BLaER1 treated with 17β-estradiol and CSF1 and Interleukin-3, amounts not matched to agents 10 nM and 100 nM (cell line): ENCODE measurements at regions not wholly inside any gene's neighbourhood (a gene's known extent, or its start where the extent isn't known, plus 50 kb on each side); places are given as distances from the start of the nearest gene placed in this dataset.

Experiments used
- H3K27ac ChIP-seq, 11 experiments: shearing (Covaris generic); formaldehyde crosslinking; 2 replicates each; pipeline ENCODE4 v1.8.1; 2022
- H3K27me3 ChIP-seq, 11 experiments: shearing (Covaris generic); formaldehyde crosslinking; 2 replicates each; pipeline ENCODE4 v1.8.1; 2022
- H3K36me3 ChIP-seq, 11 experiments: shearing (Covaris generic); formaldehyde crosslinking; 2 replicates each; pipeline ENCODE4 v1.8.1; 2022
- H3K4me1 ChIP-seq, 10 experiments: shearing (Covaris generic); formaldehyde crosslinking; 2 replicates each; pipeline ENCODE4 v1.8.1; 2022
- H3K4me2 ChIP-seq, 11 experiments: shearing (Covaris generic); formaldehyde crosslinking; 2 replicates each; pipeline ENCODE4 v1.8.1; 2022
- H3K4me3 ChIP-seq, 10 experiments: shearing (Covaris generic); formaldehyde crosslinking; 2 replicates each; pipeline ENCODE4 v1.8.1; 2022
- H3K9ac ChIP-seq, 11 experiments: shearing (Covaris generic); formaldehyde crosslinking; 2 replicates each; pipeline ENCODE4 v1.8.1; 2022
- H3K9me3 ChIP-seq, 11 experiments: shearing (Covaris generic); formaldehyde crosslinking; replicated peaks in 1 of 11; 2 replicates each; pipeline ENCODE4 v1.8.1; 2022
- H4K20me1 ChIP-seq, 11 experiments: shearing (Covaris generic); formaldehyde crosslinking; 2 replicates each; pipeline ENCODE4 v1.8.1; 2022
- Cebpa-rat ChIP-seq, 11 experiments: shearing (Covaris generic); IDR thresholded peaks; 2 replicates each; pipeline ENCODE4 v1.8.1; 2022

GRCh38 chr11:64451856-64452255 is 92.9 kb downstream of the RPS6KA4 start:
- Histone ChIP-seq H3K9ac (no peak overlapping the region), H3K27ac (no peak overlapping the region), H3K9me3 (no peaks in the 10 kb centered on the region), H3K4me2 (no peak overlapping the region), H4K20me1 (no peaks in the 10 kb centered on the region; a peak in 1 of 22 replicates), H3K4me3 (no peak overlapping the region), H3K27me3 (no peaks in the 10 kb centered on the region), H3K4me1 (peaks cover 31 to 53% (median 45%) of the 10 kb centered on the region in 10 experiments), H3K36me3 (no peaks in the 10 kb centered on the region)
- no peak for TF ChIP-seq Cebpa-rat (IDR thresholded peaks at IDR 0.05)

DNA sequence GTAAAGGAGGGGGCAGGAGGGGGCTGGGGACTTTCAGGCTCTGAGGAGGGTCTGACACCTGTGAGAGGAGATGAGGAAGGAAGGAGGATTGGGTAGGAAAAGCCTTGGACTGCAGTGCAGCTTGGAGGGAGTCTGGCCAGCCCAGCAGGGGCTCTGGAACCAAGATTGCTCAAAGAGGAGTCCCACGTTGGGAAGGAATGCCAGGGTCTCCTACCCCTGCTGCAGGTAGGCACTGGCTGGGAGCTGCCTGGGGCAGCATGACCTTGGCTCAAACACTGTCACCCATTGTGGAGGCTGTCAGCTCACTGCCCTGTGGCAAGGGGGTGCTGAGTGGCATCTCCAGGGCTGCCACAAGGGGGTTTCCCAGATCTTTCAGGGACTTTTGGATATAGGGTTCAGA is 94.5 kb downstream of the RPS6KA4 start:
- Histone ChIP-seq H3K4me2 (no peak overlapping the region), H3K9ac (no peak overlapping the region), H3K9me3 (no peaks in the 10 kb centered on the region), H4K20me1 (no peaks in the 10 kb centered on the region; a peak in 1 of 22 replicates), H3K4me3 (no peak overlapping the region), H3K27ac (no peak overlapping the region), H3K27me3 (no peaks in the 10 kb centered on the region), H3K36me3 (no peaks in the 10 kb centered on the region), H3K4me1 (peaks cover 18 to 40% (median 31%) of the 10 kb centered on the region in 10 experiments)
- TF ChIP-seq Cebpa-rat (IDR thresholded peaks at IDR 0.05), result no peak

- no peaks in the 10 kb centered on the region for H3K27me3 ChIP-seq
- peaks cover 0 to 29% (median 16%) of the 10 kb centered on the region in 10 experiments; a peak in 14 of 20 replicates for H3K4me1 ChIP-seq
- H4K20me1 ChIP-seq, result no peaks in the 10 kb centered on the region; a peak in 1 of 22 replicates
- H3K9me3 ChIP-seq, result no peaks in the 10 kb centered on the region
- no peaks in the 10 kb centered on the region for H3K36me3 ChIP-seq
- H3K4me2 ChIP-seq, result peak overlapping the region in 10 of 11 experiments; percentile 1 to 54 (median 36); a peak in 15 of 22 replicates
- no peak for TF ChIP-seq Cebpa-rat (IDR thresholded peaks at IDR 0.05)
- H3K27ac ChIP-seq, result no peak overlapping the region
- H3K4me3 ChIP-seq, result no peak overlapping the region
- no peak overlapping the region for H3K9ac ChIP-seq
Measured at GRCh38 chr11:64455456-64456261, 96.7 kb downstream of the RPS6KA4 start.

DNA sequence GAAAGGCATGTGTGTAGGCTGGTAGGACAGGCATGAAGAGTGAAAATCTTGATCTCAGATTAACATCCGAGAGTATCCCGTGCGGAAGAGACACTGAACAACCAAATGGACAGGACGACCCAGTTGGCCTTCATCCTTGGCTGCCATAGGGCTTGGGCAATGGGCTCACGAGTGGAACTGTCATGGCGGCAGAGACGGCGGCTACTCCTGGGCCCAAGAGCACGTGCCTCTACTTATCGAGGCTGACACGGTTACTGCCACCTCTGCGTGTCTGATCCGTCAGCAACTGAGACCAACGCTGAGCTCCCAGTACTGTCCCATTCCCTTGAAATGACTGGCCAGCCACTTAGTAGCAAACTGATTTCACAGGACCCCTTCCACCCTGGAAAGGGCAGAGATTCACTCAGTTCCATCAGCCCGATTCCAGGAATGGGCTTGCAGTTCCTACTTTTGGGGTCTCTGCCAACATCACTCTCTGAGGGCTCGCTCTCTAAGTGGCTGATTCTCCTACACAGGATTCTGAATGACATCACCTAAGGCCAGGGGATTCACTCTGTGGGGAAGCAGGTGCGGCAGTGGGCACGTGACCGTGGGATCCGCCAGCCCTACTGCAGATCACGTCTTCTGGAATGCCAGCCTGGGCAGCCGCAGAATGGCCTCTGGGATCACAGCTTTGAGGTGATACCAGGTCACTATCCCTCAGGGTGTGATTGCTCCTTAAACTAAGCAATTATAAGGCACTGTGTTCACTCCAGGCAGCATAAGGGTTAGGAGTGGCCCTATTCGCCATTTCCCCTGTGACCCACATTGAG is 97.8 kb downstream of the RPS6KA4 start:
- no peak for TF ChIP-seq Cebpa-rat (IDR thresholded peaks at IDR 0.05)
- H4K20me1 ChIP-seq, result no peaks in the 10 kb centered on the region
- H3K9ac ChIP-seq, result no peak overlapping the region
- H3K4me1 ChIP-seq, result peaks cover 0 to 23% (median 12%) of the 10 kb centered on the region in 10 experiments; a peak in 12 of 20 replicates
- no peak overlapping the region for H3K4me3 ChIP-seq
- no peaks in the 10 kb centered on the region for H3K9me3 ChIP-seq
- H3K4me2 ChIP-seq, result peak overlapping the region in 1 of 11 experiments; percentile 46; a peak in 1 of 22 replicates
- H3K27me3 ChIP-seq, result no peaks in the 10 kb centered on the region
- H3K36me3 ChIP-seq, result no peaks in the 10 kb centered on the region
- no peak overlapping the region for H3K27ac ChIP-seq

DNA sequence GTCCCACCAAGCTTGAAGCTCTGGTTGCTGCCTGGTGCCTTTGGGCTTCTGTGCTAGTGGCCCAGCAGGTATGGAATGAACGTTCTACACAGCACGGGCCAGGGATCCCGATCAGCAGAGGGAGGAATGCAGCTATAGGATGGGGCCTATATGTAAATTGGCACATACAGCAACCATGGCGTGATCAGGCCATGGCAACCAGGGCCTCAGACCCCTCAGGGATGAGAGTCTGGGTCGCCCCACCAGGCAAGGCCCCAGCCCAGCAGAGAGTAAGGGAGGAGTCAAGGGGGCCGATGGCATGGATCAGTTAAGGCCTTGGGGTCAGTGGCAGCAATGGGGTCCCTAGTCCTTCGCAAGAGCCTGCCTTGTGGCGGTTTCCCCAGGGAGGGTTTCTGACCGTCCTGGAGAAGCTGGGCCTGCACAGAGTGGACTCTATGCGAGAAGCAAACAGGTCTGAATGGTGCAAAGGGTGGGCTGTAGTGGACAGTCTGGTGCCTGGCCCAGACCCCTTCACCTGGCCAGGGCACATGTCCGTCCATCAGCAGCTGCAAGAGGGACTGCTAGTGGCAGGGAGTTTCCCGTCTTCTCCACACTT is 98.2 kb upstream of the SLC22A11 start:
- H3K27me3 ChIP-seq, result no peaks in the 10 kb centered on the region

GRCh38 chr11:64458997-64459396 is 96.7 kb upstream of the SLC22A11 start:
- Histone ChIP-seq H3K9ac (0 out of 22 replicates have a peak overlapping the region, but pooled peaks of 1 of the 11 experiments have one; percentile 23), H3K4me3 (no peak overlapping the region), H4K20me1 (no peaks in the 10 kb centered on the region), H3K4me1 (peaks cover 0 to 24% (median 12%) of the 10 kb centered on the region in 10 experiments; a peak in 11 of 20 replicates), H3K36me3 (no peaks in the 10 kb centered on the region), H3K27me3 (no peaks in the 10 kb centered on the region), H3K27ac (no peak overlapping the region), H3K9me3 (no peaks in the 10 kb centered on the region), H3K4me2 (peak overlapping the region in 3 of 11 experiments; percentile 5 to 33 (median 15); a peak in 1 of 22 replicates)
- TF ChIP-seq Cebpa-rat (IDR thresholded peaks at IDR 0.05), result no peak

More for the DNA sequence above, 98.2 kb upstream of the SLC22A11 start:
- H3K27ac ChIP-seq, result no peak overlapping the region
- H3K9ac ChIP-seq, result no peak overlapping the region
- H3K36me3 ChIP-seq, result no peaks in the 10 kb centered on the region
- H3K4me1 ChIP-seq, result peaks cover 0 to 23% (median 12%) of the 10 kb centered on the region in 10 experiments; a peak in 11 of 20 replicates
- H3K9me3 ChIP-seq, result no peaks in the 10 kb centered on the region
- no peak overlapping the region for H3K4me3 ChIP-seq
- TF ChIP-seq Cebpa-rat (IDR thresholded peaks at IDR 0.05), result no peak
- H3K4me2 ChIP-seq, result no peak overlapping the region
- H4K20me1 ChIP-seq, result no peaks in the 10 kb centered on the region

GRCh38 chr11:64459609-64460008 is 96.1 kb upstream of the SLC22A11 start:
- Histone ChIP-seq H3K27ac (no peak overlapping the region), H3K9ac (no peak overlapping the region), H3K4me3 (no peak overlapping the region), H4K20me1 (no peaks in the 10 kb centered on the region), H3K36me3 (no peaks in the 10 kb centered on the region), H3K4me2 (0 out of 22 replicates have a peak overlapping the region, but pooled peaks of 1 of the 11 experiments have one; percentile 15), H3K27me3 (no peaks in the 10 kb centered on the region), H3K9me3 (no peaks in the 10 kb centered on the region), H3K4me1 (peaks cover 0 to 29% (median 16%) of the 10 kb centered on the region in 10 experiments; a peak in 12 of 20 replicates)
- no peak for TF ChIP-seq Cebpa-rat (IDR thresholded peaks at IDR 0.05)

- Histone ChIP-seq H3K9ac (no peak overlapping the region), H3K4me3 (no peak overlapping the region), H3K27ac (no peak overlapping the region), H3K4me1 (peaks cover 0 to 27% (median 16%) of the 10 kb centered on the region in 10 experiments; a peak in 15 of 20 replicates), H3K36me3 (no peaks in the 10 kb centered on the region), H3K4me2 (no peak overlapping the region), H3K9me3 (no peaks in the 10 kb centered on the region), H3K27me3 (no peaks in the 10 kb centered on the region), H4K20me1 (no peaks in the 10 kb centered on the region)
- TF ChIP-seq Cebpa-rat (IDR thresholded peaks at IDR 0.05), result no peak
Measured at GRCh38 chr11:64461081-64461480, 94.7 kb upstream of the SLC22A11 start.
